ENCODE measurements at regions not wholly inside any gene's neighbourhood (a gene's known extent, or its start where the extent isn't known, plus 50 kb on each side); places are given as distances from the start of the nearest gene placed in this dataset.

DNA sequence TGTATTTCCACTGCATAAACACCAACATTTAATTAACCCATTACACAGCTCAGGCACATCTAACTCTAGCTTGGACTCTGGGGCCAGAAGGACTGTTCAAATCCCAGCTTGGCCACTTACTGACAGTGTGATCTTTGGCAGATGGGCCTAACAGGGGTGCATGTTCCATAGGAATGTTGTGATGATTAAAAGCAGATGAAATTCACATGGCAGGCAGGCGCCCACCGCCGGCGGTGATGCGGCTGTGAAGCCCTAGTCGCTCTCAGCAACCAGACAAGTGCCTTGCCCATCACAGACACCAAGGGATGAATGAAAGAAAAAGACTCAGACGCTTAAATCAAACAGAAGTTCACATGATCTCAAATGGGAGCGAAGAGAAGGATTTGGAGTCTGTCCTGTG lies 84.6 kb upstream of the WSB1 start:
- TF ChIP-seq POLR2A (IDR thresholded peaks at IDR 0.05) (no peak), CTCF (IDR thresholded peaks at IDR 0.05) (no peak)

Measured in thyroid gland (tissue), 4 donors.